GM18868 (cell line): ENCODE measurements at regions not wholly inside any gene's neighbourhood (a gene's known extent, or its start where the extent isn't known, plus 50 kb on each side); places are given as distances from the start of the nearest gene placed in this dataset.
"Not testable (repeated sequence)": the region's sequence is repeated elsewhere in the genome, so short reads cannot be mapped to it uniquely, and the experiment has no call there.

ENCODE experiments used
- ATAC-seq: cut with Tn5 transposase; IDR thresholded peaks from one replicate; pipeline ENCODE4 v1.9.1; 2021; ENCODE audit warnings: mild to moderate bottlenecking, moderate library complexity; ENCODE audit not compliant: unreplicated experiment

DNA sequence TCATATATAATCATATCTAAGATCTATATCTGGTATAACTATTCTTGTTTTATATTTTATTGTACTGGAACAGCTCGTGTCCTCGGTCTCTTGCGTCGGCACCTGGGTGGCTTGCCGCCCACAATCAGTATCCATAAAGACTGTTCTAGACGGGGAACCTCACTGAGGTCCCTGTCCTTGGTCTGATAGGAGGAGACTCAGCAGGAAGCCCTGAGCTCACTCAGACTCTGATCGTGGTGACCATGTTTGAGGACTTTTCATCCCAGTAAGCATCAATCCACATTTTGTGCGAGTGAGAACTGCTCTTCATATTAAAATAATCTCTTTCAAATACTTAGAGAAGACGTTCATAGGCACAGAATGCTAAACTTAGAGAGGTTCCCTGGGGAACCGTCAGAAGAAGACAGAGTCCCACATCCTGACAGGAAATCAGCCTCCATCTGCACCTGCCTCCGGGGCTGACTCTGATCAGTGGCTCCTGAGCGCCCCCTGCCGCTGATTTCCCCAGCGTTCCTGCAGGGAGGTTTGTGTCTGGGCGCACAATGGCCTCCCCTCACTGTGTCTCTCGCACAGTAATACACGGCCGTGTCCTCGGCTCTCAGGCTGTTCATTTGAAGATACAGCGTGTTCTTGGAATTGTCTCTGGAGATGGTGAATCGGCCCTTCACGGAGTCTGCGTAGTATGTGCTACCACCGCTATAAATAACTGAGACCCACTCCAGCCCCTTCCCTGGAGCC, 1065.9 kb downstream of the TMEM121 start:
- not testable (repeated sequence) for ATAC-seq

DNA sequence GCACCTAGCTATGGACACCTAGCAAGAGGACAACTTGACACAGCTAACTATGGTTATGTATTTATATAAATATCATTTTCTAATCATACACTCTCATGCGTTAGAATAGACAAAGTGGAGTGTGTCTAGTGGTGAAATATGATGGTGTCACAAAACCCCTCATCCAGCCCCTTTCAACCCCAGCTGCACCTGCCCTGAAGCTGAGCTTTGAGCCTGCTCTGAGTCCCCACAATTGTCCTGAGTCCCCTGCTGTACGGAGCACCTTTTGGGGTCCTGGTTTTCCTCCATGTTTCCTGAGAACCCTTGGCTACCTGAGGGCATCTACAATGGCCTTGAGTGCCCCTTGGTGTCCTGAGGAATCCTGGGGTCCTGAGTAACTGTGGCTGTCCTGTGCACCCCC, 1072.8 kb downstream of the TMEM121 start:
- no peak for ATAC-seq

DNA sequence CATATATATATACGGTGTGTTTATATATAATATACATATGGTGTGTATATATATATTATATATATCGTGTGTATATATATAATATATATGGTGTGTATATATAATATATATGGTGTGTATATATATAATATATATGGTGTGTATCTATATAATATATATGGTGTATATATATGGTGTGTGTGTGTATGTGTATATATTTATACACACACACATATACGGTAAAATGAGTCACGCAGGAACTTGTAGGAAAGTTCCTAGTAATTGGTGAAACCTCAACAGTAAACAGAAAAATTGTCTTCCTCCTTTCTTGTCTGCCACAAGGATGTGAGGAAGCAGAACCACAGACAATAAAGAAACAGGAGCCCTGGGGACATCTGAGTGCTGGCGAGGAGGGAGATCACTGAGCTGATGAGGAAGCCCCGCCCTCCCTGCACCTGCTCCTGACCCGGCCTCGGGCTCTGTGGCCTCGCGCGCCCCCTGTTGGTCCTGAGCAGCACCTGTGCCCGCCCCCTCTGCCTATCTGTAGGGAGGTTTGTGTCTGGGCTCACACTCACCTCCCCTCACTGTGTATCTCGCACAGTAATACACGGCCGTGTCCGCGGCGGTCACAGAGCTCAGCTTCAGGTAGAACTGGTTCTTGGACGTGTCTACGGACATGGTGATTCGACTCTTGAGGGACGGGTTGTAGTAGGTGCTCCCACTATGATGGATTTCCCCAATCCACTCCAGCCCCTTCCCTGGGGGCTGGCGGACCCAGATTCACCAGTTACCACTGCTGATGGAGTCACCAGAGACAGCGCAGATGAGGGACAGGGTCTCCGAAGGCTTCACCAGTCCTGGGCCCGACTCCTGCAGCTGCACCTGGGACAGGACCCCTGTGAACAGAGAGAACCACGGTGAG, 1079.4 kb downstream of the TMEM121 start:
- ATAC-seq: peak; percentile 56

DNA sequence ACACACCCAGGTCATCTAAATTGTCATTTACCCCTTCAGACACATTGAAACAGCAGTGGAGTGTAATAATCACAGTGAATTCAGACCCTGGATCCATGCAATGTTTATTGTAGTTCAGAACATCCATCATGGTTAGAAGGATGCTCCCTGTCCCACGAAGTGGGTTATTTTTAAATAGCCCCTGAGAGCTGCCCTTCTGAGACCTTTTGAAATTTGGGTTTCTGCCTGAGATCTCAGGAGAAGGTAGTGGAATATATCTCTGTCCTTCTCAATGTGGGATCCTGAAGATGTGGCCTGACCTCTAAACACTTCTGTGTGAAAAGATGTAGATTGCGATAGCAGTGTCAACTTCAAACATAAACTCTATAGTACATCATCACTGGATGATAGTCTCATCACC, 1080.6 kb downstream of the TMEM121 start:
- ATAC-seq: no peak

DNA sequence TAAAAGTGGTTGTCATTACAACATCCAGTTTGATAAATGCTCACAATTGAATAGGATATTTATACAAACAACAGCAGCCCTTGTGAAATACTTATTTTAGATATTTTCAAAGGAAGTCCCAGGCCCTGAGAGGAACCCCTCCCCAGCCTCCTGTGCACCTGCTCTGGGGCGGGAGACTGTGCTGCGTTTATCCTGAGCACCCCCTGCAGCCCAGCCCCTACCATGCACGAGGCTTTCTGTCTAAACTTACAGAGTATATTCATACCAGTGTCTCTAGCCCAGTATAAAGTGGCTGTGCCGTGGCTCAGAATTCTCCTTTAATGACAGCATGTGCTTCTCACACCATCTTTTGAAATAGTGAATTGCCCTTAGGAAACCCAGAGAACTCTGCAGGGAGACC, 1084.3 kb downstream of the TMEM121 start:
- no peak for ATAC-seq

DNA sequence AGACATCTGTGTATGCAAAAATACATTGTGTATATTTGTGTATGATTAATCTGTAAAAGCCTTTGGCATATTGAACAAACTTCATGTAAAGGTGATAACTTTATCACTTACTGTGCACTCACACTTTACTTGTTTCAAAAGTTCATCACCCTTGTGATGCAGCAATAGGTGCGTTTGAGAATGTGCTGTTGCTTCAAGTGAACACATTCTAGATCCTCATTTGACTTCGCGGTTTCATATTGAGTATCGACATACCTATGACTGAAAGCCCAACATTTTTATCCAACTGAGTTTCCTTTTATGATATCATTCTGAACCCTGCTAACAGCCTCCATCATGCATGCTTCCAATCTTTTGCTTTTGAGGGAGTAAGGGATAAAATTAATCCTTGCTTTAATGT, 1086.9 kb downstream of the TMEM121 start:
- no peak for ATAC-seq

DNA sequence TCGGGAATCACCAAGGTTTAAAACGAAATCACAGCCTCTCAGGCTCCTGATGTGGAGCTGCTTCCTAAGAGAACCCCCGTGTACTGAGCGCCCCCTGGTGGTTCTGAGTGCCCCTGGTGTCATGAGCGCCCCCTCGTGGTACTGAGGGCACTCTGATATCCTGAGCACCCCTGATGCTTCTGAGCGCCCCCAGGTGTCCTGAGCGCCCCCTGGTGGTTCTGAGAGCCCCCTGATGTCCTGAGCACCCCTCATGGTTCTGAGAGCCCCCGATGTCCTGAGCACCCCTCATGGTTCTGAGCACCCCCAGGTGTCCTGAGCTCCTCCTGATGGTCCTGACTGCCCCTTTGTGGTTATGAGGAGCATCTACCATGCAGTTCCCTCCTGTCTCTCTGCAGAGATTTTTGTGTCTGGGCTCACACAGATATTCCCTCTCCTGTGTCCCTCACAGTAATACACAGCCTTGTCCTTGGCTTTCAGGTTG, 1092.1 kb downstream of the TMEM121 start:
- ATAC-seq: not testable (repeated sequence)

DNA sequence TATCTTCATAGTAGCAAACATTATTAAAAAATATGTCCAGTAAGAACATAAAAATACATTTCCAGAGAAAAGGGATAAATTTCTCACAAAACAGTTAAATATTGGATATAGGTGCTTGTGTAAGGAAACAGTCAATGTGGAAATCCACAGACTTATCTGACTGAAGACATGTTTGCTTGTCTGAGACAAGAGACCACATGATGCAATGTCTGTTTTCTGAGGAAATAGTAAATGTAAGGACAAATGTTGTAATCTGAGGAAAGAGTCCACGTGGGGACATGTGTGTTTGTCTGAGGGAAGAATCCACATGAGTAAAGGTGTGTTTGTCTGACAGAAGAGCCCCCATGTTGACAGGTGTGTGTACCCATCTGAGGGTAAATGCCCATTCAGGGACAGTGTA, 1093.2 kb downstream of the TMEM121 start:
- ATAC-seq: no peak

DNA sequence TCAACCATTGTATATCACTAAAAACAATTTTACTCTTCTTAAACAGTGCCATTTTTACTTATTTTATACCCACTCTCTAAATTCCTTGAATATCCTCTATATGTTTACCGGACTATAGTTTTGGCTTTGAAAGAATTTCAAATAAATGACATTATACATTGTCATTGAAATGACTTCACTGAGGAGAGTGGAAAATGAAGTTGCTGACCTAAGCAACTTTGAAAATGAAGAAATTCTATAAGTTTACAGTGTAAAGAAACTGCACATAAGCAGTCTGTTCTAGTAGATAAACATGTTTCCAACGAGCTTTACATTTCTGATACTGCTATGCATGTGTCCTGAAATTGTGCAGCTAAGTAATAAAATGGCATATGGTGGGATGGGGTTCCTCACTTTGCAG, 1094.0 kb downstream of the TMEM121 start:
- ATAC-seq: no peak

DNA sequence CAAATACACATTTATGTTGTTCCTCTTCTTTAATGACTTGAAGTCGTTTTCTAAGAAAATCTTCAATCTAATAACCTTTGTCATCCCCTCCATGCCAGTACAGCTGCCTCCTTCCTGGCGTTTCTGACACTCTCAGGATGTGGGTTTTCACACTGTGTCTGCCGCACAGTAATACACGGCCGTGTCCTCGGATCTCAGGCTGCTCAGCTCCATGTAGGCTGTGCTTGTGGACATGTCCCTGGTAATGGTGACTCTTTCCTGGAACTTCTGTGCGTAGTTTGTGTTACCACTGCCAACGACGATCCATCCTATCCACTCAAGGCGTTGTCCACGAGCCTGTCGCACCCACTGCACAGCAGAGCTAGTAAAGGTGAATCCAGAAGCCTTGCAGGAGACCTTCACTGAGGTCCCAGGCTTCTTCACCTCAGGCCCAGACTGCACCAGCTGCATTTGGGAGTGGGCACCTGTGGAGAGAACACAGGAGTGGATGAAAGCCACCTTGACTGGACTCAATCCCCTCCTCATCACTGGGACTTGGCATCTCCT, 1095.9 kb downstream of the TMEM121 start:
- no peak for ATAC-seq

DNA sequence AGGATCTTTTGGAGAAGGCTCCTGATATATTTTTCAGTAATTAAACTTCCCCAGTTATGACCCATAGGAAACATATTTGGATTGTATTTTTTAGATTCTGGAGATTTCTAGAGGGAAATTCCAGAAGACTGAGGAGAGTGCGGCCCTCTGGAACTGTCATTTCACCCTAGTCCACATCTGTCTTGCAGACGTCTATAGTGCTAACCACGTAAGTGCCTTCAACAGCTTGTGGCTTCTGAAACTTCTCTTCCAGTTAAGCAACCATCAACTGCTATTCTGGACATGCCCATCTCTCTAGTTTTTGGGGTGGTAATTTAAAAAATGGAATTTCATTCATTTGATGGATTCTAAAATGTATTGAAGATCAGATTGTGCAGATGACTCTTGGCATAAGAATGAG, 1098.8 kb downstream of the TMEM121 start:
- no peak for ATAC-seq

DNA sequence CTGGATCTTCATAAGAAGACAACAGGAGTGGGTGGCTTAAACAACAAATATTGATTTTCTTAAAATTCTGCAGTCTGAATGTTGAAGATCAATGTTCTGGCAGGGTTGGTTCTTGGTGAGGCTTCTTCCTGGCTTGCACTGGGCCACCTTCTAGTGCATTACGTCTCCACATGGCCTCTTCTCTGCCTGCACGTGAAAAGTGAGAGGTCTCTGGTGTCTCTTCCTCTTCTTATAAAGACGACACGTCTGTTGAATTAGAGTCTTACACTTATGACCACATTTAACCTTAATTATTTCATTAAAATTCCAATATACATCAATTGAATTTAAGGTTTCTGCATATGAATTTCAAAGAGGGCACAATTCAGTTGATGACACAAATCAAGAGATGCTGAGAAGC, 1100.1 kb downstream of the TMEM121 start:
- not testable (repeated sequence) for ATAC-seq

DNA sequence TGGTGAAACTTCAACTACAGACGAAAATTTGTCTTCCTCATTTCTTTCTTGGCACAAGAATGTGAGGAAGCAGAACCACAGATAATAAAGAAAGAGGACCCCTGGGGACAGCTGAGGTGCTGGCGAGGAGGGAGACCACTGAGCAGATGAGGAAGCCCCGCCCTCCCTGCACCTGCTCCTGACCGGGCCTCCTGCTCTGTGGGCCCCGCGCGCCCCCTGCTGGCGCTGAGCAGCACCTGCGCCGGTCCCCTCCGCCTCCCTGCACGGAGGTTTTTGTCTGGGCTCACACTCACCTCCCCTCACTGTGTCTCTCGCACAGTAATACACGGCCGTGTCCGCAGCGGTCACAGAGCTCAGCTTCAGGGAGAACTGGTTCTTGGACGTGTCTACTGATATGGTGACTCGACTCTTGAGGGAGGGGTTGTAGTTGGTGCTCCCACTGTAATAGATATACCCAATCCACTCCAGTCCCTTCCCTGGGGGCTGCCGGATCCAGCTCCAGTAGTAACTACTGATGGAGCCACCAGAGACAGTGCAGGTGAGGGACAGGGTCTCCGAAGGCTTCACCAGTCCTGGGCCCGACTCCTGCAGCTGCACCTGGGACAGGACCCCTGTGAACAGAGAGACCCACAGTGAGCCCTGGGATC, 1100.7 kb downstream of the TMEM121 start:
- not testable (repeated sequence) for ATAC-seq

DNA sequence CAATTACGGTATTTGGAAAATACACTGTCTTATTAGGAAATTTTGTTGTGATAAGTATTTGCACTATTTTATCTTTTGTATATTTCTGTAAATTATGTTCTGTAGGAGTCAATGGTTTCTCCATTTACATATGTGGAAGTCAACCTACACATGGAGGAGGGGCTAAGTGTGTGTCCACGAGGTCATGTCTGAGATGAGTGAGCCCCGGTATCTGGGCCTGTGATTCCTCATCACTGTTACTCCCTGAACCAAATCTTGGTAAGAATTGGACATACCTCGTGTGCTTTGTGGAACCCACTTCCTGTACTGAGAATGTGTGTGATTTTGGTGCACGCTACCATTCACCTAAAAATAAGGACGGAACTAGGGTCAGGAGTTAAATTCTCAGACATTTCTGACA, 1105.5 kb downstream of the TMEM121 start:
- ATAC-seq: no peak

DNA sequence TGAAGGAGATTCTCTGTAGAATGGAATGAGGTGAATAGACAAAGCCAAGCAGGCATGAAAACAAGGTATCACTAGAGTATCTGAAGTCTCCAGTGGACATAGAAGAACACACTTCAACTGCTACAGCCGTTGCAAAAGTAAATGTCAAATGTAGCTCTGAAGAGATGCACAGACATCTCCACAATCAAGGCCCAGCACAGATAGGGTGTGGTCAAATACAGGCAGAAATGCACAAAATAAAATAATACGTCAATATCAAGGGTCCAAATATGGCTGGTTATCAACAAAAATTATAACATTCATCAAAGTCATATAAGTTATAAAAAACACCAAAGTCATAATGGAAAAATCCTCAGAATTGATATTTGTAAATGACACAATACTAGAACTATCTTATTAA, 1107.3 kb downstream of the TMEM121 start:
- no peak for ATAC-seq

DNA sequence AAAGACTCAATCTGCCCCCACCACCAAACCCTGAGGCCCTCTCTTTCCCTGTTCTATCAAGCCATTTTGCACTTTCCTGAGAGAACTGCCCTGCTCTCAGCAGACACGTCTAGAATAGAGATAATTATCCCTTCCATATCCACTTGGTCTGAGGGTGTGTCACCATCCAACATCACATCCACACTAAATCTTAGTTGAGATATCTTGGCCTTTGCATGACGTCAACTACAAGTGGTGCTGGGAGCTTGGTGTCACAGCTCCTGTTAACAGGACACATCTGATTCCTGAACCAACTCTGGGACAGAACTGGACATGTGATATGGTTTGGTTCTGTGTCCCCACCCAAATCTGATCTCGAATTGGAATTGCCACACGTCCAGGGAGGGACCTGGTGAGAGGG, 1109.2 kb downstream of the TMEM121 start:
- ATAC-seq: no peak

DNA sequence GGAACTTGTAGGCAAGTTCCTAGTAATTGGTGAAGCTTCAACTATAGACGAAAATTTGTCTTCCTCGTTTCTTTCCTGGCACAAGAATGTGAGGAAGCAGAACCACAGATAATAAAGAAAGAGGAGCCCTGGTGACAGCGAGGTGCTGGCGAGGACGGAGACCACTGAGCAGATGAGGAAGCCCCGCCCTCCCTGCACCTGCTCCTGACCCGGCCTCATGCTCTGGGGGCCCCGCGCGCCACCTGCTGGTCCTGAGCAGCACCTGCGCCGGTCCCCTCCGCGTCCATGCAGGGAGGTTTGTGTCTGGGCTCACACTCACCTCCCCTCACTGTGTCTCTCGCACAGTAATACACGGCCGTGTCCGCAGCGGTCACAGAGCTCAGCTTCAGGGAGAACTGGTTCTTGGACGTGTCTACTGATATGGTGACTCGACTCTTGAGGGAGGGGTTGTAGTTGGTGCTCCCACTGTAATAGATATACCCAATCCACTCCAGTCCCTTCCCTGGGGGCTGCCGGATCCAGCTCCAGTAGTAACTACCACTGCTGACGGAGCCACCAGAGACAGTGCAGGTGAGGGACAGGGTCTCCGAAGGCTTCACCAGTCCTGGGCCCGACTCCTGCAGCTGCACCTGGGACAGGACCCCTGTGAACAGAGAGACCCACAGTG, 1112.5 kb downstream of the TMEM121 start:
- ATAC-seq: not testable (repeated sequence)

DNA sequence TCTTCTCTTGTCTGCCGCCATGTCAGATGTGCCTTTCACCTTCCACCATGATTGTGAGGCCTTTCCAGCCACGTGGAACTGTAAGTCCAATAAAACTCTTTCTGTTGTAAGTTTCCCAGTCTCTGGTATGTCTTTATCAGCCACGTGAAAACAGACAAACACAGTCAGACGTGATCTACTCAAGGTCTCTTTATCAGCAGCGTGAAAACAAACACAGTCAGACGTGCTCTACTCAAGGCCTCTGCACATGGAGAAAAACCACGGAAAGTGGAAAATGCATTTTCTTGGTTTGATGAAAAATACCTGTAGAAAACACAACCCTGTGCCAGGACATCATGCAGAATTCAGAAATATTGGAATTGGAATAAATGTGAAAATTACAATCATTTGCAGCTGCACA, 1115.7 kb downstream of the TMEM121 start:
- ATAC-seq: no peak

DNA sequence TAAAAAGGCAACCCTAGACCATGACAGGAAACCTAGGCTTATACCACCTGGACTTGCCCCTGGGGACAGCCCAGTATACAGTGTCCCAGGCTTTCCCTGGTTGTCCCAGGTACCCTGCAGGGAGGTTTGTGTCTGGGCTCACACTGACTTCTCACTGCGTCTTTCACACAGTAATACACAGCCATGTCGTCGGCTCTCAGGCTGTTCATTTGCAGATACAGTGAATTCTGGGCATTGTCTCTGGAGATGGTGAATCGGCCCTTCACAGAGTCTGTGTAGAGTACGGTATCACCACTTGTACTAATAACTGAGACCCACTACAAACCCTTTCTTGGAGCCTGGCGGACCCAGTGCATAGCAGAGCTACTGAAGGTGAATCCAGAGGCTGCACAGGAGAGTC, 1116.6 kb downstream of the TMEM121 start:
- not testable (repeated sequence) for ATAC-seq

DNA sequence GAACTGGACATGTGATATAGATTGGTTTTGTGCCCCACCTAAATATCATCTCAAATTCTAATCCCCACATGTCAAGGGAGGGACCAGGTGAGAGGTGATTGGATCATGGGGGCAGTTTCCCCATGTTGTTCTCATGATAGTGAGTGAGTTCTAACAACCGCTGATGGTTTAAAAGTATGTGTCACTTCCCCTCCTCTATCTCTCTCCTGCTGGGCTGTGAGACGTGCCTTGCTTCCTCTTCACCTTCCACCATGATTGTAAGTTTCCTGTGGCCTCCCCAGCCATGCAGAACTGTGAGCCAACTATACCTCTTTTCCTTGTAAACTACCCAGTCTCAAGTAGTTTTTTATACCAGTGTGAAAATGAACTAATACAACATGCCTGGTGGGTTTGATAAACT, 1122.5 kb downstream of the TMEM121 start:
- ATAC-seq: not testable (repeated sequence)

DNA sequence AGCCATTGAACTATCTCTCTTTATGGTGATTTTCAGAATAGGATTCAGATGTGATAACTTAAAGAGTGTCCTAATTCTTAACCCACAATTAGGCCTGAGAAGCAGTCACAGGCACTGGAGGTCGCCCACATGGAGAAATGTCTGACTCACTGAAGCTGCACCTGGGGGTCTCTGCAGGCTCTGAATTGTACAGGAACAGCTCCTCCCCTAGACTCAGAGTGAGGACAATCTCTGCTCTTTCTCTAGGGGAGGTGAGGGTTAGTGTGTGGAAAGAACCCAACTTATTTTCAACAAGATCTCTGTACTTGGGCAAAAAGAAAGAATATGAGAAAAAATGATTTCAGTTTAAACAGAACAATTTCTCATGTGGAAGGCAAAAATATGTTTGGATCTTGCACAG, 1124.6 kb downstream of the TMEM121 start:
- ATAC-seq: no peak
